Fibroblast of skin of right quadriceps (primary cell): ENCODE measurements at regions not wholly inside any gene's neighbourhood (a gene's known extent, or its start where the extent isn't known, plus 50 kb on each side); places are given as distances from the start of the nearest gene placed in this dataset.

Experiments used
- DNase-seq: peaks from one replicate; pipeline ENCODE4 v3.0.0-alpha.2; 2013

DNA sequence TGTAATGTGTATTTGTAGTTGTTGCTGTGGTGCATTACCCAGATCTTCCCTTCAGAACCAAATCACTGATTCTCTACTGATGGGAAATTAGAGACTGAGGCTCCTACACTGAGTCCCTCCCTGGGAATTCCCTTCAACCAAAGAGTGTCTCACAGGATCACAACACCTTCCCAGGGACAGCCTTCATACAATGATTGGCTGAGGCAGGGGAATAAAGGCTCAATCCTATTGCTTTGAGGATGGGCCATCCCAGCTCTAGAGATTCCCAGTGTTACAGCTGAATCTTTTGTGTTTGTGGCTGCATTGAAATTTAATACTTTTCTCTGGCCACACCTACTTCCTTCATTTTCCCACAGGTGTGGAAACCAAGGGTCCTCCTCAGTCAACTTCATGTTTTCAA lies 96.4 kb upstream of the ELL2 start:
- DNase-seq: no peak

DNA sequence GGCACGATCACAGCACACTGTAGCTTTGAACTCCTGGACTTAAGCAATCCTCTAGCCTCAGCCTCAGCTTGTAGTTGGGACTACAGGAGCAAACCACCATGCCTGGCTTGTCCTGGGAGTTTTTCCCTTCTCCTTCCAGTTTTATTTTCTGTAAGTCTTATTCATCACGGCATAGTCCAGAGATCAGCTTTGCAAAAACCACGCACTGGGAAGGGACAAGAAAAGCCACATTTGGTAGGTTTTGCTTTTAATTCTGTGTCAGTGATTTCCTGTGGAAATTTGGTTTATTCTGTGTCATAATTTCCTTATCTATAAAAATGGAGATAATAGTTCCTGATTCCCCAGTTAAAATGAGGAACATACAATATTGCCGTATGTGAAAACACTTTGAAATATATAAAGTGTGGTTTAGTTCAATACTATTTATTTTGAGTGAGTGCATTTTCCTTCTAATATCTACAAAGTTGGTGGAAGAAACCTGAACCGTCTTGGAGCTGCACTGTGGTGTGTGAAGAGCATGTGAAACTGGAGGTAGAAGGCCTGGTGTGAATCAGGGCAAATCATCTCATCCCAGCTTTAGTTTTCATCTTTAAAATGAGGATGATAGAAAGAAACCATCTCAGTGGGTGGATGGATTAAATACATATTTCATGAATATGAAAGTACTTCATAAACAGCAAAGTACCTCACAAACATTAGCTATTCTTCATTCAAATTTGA lies 92.8 kb upstream of the ELL2 start:
- DNase-seq: no peak

DNA sequence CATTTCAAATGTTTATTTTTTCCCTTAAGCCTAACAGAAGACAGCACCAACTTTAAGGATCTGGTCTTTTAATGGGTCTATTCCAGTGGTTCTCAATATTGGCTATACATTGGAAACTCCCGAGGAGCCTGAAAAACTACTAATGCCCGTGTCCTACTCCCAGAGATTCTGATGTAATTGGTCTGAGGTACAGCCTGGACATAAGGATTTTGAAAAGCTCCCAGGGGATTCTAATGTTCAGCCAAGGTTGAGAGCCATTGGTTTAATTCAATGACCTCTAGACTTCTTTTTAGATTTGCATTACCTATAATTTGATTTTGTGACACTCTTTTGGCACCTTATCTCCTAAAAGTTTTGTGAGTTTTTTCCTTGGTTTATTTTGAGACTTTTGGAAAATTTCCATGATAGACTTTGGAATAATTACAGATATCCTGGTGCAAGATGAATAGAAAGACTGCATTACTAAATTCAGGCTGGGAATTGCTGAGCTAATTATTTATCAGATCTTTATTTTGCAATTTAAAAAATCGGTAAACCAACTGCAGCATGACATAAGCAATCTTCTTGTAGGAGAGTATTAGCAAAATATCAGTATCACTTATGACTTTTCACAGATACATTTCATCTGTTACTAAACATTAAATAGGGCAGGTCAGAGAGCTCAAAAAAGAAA lies 91.5 kb upstream of the ELL2 start:
- DNase-seq: no peak

DNA sequence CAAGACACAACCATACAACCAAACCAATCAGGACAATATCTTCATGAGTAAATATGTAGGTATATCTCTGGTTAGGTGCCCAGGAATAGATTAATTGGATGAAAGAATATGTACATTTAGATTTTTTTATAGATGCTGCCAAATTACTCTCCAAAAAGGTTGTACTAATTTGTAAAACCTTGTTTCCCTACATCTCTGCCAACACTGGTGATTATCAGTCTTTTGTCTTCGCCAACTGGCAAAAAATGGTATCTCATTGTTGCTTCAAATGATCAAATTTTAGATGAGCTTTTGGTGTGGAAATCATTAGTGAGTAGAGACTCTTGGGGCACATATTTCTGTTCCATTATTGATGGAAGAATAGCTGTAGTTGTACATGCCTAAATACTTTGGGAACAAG lies 90.7 kb upstream of the ELL2 start:
- DNase-seq: no peak

DNA sequence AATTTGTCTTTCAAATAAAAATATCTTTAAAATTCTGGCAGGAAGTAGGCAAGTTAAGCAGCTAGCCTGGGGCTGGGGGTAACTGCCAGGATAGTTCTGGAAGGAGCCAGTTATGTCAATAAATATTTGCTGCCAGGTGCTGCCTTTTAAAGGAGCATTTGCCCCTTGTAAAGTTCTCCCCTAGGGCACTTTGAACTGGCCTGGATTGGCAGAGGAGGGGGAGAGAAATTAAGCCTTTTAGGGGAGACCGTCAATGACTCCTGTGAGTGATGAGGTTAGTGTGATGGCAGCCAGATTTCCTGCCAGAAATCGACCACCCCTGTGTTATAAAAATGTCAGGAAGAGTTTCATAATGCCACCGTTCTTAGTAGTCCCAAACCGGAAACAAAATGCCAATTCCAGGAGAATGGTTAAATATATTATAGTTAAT lies 89.8 kb upstream of the ELL2 start:
- no peak for DNase-seq

DNA sequence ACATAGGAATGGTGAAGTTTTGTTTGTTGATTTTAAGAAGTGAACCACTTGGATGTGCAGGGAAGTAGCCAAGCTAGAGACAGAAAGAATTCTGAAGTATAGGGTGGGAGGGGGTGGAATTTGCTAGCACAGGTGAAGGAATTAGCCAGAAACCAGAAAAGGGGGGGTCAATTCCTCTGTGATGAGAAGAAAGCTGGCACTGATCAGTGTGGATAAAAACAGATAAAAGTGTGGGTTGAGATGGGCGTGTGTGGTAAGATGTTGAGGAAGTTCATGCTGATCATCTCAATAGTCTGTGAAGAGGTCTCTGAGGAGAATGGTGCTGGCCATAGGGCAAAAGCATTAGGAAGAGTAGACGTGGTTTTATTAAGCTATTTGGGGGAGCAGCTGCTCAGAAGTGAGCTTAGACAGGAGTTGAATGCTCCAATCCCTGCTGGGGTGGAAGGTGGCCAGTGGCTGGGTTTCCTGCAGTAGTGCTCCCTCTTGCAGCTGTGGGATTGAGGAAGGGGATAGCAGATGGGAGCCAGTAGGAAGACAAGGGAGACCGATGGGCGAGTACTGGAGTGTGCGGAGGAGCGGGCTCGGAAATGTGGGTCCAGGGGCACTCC lies 88.7 kb upstream of the ELL2 start:
- DNase-seq: no peak

DNA sequence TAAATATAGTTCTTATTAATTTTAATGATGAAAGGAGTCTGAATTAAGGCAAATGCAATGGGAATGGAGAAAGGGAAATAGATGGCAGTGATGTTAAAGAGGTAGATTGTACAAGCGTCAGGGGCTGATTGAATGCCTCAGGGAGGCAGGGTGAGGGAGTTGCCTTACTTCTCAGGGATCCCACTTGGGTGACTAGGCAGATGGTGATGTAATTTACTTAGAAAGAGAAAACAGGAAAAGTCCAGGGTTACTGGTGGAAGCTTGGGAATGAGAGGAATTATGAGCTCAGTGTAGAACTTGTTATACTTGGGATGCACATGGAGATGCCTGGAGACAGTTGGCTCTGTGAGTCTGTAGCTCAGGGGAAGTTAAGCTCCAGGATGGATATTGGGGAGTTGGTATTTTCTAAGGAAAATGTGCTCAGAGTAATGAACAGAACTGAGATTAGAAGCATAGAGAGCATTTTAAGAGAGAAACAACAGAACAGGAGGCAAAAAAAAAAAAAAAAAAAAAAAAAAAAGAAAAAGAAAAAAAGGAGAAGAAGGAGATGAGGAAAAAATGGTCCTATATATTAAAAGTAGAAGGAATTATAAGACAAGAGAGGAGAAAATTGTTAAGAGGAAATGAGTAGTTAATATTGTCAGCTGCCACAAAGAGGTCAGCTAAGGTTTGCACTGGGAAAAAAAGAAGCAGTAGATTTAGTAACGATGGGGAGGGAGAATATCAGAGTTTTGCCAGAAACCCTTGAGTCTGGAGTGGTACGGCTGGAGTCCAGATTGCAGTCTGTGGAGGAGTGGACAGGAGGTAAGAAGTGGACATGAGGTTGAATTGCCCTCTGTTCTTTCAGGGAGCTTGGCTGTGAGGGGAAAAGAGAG lies 88.0 kb upstream of the ELL2 start:
- peak; percentile 87 for DNase-seq

DNA sequence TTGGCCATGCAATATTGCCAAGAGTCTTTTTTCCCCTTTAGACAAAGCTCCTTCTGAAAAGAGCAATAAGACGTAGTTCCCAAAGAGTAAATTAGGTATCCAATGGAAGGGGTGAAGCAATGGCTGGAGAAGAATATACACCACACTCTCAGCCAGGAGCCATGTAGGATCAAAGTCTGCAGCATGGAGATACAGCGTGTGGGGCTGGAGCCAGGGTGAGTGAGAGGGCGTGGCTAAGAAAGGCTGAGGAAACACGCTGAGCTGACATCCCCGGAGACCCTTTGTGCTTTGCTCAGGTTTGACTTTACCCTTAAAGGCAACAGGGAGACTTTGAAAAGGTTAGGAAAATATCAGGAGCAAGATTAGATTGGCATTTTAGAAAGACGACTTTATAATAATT lies 87.1 kb upstream of the ELL2 start:
- DNase-seq: no peak

DNA sequence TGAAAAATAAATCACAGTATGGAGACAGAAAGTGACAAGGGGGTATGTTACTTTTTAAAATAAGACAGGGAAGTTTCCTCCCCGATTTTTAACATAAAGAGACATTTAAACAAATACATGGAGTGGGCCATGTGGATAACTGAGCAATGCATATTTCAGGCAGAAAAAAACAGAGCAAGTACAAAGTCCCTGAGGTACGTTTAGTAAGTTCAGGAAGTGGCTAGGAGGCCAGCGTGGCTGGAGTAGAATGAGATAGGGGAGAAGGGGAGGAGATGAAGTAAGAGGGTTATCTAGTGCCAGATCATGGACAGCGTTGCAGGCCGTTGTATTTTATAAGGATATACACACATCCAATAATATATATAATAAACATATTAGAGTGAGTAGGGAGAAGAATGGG lies 84.2 kb upstream of the ELL2 start:
- DNase-seq: no peak

DNA sequence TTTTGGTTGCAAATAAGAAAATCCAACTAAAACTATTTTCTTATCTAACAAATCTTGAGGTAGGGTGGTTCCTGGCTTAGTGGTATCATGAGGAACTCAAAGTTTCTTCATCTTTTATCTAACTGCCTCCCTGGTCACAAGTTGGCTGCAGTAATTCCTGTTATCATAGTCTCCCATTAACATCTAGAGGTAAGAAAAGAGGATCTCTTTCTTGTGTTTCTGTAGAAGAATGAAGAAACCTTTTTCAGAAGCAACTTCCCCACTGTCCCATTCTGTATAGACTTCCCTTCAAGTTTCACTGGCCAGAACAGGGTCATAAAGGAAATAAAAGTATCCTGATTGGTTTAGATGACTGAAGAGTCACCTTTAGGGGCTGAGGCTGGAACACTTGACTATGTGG lies 81.8 kb upstream of the ELL2 start:
- no peak for DNase-seq

DNA sequence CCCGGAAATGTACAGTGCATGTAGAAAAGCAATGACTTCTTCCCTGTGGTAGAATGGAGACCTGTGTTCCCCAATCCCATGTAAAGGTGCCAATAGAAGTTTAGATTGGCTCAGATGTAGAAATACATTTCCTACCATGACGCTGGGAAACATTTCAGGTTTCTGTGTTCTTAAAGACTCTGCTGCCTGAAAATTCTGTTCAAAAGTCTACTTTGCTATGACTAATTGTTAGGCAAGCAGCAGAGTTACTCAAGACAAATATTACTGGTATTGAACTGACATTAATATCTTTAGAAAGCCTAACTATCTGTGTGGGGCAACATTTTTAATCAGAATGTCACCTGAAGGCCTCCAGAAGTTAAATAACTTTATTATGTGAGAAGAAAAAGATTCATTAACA lies 75.5 kb upstream of the ELL2 start:
- peak; percentile 30 for DNase-seq

DNA sequence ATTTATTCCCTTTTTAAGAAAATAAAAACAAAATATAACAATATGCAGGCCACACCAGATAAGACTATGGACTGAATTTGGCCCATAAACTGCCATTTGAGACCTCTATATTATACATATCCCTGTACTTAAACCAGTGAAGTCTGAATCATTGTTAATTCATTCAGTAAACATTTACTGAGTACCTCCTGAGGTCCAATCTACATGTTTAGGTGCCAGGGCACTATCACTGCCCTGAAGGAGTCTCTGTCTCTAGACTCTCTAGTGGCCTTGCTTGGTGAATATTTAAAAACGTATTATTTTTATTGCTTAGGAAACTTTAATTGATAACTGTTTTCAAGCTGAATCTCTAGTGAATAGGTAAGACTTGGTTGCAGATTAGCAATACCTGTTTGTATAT lies 74.7 kb upstream of the ELL2 start:
- DNase-seq: no peak

DNA sequence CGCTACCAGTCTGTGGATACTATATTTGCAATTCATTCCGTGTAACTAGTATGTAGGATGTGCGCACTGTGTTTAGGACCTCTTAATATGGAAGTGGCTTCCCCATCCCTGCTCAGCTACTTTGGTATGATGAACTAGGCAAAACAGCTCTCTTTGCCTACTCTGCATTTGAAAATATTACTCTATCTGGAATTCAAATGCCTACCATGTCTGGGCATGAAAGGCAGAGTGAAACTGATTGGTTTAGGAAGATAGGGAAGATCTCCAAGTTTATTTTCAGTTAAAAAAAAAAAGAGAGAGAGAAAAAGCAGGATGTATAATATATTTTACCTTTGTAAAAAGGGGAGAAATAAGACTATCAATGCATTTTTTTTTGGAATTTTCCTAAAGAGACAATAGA lies 74.1 kb upstream of the ELL2 start:
- DNase-seq: no peak

DNA sequence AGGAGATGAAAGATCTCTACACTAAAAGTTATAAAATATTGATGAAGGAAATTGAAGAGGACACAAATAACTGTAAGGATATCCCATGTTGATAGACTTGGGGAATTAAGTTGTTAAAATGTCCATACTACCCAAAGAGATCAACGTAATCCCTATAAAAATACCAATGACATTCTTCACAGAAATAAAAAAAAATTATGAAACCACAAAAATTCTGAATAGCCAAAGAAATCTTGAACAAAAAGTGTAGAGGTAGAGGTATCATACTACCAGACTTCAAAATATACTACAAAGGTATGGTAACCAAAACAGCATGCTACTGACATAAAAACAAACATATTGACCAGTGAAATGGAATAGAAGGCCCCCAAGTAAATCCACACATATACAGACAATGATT lies 71.5 kb upstream of the ELL2 start:
- DNase-seq: no peak

DNA sequence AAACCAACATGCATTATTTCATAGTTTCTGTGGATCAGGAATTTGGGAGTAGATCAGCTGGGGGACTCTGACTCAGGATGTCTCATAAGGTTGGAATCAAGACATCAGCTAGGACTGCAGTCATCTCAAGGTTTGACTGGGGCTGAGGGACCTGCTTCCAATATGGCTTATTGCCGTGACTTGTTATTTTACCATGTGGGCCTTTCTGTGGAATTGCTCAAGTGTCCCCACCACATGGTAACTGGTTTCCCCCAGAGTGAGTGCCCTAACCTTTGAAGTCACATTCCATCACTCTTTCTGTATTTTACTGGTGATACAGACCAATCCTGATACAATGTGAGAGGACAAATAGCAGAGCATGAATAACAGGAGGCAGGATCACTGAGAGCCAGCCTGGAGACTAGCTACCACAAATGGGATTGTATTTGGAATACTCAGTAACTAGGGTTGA lies 70.2 kb upstream of the ELL2 start:
- DNase-seq: peak; percentile 91

DNA sequence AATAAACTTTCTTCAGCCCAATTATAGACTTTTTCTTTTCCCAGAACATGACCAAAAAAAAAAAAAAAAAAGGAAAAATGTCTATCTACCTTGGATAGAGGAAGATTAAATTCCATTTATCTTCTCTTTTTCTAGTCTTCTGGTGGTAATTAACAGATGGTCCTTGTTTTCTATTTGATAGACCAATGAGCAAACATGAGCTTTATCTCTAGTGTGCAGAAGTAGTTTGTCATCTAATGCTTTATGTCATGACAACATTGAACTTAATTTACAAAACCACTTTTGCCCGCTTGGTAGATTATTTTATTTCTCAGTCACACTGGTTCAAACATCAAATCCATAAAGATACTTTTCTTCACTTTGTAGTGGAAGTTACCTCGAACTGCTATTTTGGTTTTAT lies 69.5 kb upstream of the ELL2 start:
- no peak for DNase-seq

DNA sequence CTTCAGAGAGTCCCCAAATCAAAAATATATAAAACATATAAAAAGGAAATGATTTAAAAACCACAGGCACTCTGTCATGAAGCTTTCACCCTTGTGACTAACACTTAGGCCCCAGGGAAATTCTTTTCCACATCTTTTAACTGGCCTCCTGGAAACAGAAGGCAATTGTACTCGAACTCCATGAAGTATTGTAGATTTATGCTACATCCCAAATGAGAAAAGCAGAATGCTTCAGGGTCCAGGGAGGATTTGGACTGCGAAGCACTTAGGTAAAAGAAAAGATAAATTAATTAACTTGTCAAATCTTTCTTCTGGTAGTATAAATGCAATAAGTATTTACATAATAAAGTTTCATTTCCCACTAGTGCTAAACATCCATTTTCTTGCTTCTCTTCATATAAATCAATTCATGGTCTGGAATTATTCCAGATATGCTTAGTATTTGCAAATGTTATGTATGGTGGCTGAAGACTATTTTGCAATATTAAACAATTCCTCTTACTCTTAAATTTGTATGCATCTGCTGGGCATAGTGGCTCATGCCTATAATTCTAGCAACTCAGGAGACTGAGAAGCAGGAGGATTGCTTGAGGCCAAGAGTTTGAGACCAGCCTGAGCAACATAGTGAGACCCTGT lies 64.9 kb upstream of the ELL2 start:
- peak; percentile 94 for DNase-seq

DNA sequence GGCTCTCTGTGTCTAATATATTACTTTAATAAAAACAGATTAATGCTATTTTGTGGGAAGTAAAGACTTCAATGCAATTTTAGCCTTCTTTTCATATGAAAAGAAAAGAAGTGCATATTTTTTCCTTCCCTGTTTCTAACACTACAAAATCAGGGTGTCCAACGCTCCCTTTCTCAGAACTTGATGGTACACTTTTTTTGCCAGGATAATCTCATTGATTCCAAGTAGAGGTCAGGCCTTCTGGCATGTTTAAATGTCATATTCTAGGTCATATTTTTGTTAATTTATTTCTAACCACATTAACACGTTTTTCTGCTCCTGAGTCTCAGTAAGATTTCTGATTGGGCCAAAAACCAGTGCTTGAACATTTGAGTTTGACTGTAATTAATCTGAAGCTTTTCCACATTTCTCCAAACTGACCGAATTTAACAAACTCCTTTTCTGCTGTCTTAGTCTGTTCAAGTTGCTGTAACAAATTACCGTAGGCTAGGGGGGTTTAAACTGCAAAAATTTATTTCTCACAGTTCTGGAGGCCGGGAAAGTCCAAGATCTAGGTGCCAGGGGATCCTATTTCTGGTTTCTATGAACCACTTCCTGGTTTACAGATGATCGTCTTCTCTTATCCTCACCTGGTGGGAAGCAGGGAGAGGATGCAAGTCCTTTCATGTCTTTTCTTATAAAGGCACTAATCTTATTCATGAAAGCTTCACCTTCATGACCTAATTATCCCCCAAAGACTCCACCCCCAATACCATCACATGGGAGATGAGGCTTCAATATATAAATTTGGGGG lies 63.2 kb upstream of the ELL2 start:
- DNase-seq: no peak

DNA sequence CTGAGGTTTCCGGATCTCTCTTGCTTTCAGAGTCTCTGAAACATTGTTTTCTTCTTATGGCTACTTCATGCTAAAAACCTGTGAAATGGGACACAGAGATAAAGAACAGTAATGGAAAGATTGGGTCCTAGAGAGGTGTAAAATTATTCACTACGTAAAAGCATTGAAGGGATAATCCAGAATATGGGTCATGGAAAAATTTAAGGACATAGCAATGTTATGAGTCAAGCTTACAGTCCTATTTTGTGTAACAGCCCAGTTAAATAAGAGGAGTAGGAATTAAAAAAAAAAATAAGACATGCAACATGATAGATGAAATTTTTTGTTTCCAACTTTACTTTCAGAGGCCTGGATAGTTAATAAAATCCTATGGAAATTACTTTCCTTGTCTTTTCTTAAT lies 61.9 kb upstream of the ELL2 start:
- peak; percentile 82 for DNase-seq

DNA sequence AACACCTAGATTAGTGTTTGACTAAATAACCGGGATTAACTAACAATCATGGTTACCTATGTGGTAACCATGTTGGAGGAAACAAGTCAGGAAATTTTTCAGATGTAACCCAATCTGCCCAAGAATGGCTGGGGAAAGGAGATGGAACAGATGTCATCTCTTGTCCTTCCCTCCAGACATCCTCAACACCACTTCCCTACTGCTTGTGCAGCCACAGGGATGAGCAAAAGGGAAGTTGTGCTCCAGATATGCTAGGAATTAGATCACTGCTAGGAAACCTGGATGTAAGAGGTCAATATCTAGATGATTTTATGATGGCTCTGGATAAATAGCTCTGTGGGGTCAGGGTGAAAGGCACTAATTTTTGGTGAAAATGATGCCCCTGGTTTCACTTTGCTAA lies 61.3 kb upstream of the ELL2 start:
- DNase-seq: peak; percentile 24

DNA sequence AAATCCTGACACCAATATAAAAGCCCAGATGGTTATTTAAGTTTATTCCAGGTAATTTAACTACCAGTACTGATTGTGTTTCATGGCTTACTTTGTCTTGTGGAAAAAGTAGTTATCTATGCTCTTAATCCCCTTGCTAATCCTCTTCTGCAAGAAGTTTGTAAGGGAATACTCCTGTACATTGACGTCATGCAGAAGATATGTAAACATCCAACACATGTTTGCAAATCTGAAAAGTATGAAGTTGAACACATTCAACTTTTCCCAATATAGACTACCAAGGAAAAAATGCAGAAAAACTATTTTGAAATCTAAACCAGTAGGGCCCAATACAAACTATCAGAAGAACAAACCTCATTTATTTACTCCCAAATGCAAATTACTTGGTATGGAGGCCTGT lies 56.3 kb upstream of the ELL2 start:
- DNase-seq: peak; percentile 93

DNA sequence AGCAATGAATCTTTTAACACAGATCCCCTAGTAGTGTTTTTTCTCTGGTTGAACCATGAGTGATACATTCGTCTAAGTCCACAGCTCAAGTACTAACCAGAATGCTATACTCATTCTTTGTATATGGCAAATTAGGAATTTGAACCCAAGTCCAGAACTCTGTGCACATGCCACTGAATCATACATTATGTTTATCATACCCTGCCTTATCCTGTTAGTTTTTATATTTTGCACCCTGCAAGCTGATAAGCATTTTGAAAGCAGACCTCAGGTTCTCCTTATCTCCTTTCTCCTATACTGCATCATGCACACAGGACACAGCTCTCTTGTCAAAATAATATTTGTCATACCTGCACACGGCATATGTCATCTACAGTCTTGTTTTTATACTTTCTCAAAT lies 54.6 kb upstream of the ELL2 start:
- DNase-seq: no peak
